ENCODE measurements at regions not wholly inside any gene's neighbourhood (a gene's known extent, or its start where the extent isn't known, plus 50 kb on each side); places are given as distances from the start of the nearest gene placed in this dataset.

DNA sequence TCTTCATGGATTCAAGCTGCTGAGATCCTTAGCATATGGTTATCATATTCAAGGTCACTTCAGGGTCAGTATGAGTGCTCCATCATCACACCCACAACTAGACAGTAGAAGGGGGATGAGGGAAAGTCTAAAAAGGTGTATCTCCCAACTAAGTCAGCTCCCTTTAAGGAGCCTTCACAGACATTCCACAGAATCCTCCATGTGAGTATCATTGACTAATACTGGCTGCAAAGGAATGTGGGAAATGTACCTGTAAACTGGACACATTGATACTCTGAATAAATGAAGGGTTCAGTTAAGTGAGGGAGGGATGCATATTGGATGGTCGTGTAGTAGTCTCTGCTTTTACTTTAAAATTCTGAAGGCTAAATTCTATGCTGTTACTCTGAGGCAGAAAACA lies 330.7 kb downstream of the LRRC70 start:
- TF ChIP-seq, protein P1, sequence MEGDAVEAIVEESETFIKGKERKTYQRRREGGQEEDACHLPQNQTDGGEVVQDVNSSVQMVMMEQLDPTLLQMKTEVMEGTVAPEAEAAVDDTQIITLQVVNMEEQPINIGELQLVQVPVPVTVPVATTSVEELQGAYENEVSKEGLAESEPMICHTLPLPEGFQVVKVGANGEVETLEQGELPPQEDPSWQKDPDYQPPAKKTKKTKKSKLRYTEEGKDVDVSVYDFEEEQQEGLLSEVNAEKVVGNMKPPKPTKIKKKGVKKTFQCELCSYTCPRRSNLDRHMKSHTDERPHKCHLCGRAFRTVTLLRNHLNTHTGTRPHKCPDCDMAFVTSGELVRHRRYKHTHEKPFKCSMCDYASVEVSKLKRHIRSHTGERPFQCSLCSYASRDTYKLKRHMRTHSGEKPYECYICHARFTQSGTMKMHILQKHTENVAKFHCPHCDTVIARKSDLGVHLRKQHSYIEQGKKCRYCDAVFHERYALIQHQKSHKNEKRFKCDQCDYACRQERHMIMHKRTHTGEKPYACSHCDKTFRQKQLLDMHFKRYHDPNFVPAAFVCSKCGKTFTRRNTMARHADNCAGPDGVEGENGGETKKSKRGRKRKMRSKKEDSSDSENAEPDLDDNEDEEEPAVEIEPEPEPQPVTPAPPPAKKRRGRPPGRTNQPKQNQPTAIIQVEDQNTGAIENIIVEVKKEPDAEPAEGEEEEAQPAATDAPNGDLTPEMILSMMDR (IDR thresholded peaks at IDR 0.05): no peak
- no peak for TF ChIP-seq ZFX (IDR thresholded peaks at IDR 0.05; ENCODE audit: borderline replicate concordance)

Data from 22Rv1 (cell line).